HG03575 (cell line): ENCODE measurements at regions not wholly inside any gene's neighbourhood (a gene's known extent, or its start where the extent isn't known, plus 50 kb on each side); places are given as distances from the start of the nearest gene placed in this dataset.
"Not testable (repeated sequence)": the region's sequence is repeated elsewhere in the genome, so short reads cannot be mapped to it uniquely, and the experiment has no call there.

ENCODE experiments used
- ATAC-seq: cut with Tn5 transposase; IDR thresholded peaks from one replicate; pipeline ENCODE4 v1.9.1; 2021; ENCODE audit not compliant: unreplicated experiment, insufficient number of reproducible peaks, low FRiP score; ENCODE audit errors: extremely low read depth

- ATAC-seq: no peak
These were observed 717.8 kb upstream of the HS3ST5 start for GRCh38 chr6:115060581-115060980.

GRCh38 chr6:115058414-115059211, 715.8 kb upstream of the HS3ST5 start:
- ATAC-seq: peak; percentile 51

GRCh38 chr6:115055579-115055978, 712.8 kb upstream of the HS3ST5 start:
- ATAC-seq: no peak

- ATAC-seq: not testable (repeated sequence)
These were observed 711.4 kb upstream of the HS3ST5 start for GRCh38 chr6:115054242-115054641.

- ATAC-seq: no peak
These were observed 710.5 kb upstream of the HS3ST5 start for GRCh38 chr6:115053169-115053860.

GRCh38 chr6:115016593-115016992, 673.8 kb upstream of the HS3ST5 start:
- no peak for ATAC-seq

- no peak for ATAC-seq
These were observed 662.2 kb upstream of the HS3ST5 start for GRCh38 chr6:115004982-115005381.

- no peak for ATAC-seq
These were observed 661.4 kb upstream of the HS3ST5 start for GRCh38 chr6:115004204-115004603.

- ATAC-seq: no peak
These were observed 659.0 kb upstream of the HS3ST5 start for GRCh38 chr6:115001731-115002350.

GRCh38 chr6:115000736-115001135, 657.9 kb upstream of the HS3ST5 start:
- ATAC-seq: no peak

GRCh38 chr6:114998492-114998891, 655.7 kb upstream of the HS3ST5 start:
- ATAC-seq: no peak

- no peak for ATAC-seq
These were observed 655.0 kb upstream of the HS3ST5 start for GRCh38 chr6:114997813-114998292.

GRCh38 chr6:114995526-114995925, 652.7 kb upstream of the HS3ST5 start:
- no peak for ATAC-seq

GRCh38 chr6:114989279-114989964, 646.6 kb upstream of the HS3ST5 start:
- peak; percentile 92 for ATAC-seq

- no peak for ATAC-seq
These were observed 644.5 kb upstream of the HS3ST5 start for GRCh38 chr6:114987281-114987680.

GRCh38 chr6:114955363-114955762, 612.5 kb upstream of the HS3ST5 start:
- peak; percentile 70 for ATAC-seq

- ATAC-seq: no peak
These were observed 609.4 kb upstream of the HS3ST5 start for GRCh38 chr6:114952229-114952628.

- no peak for ATAC-seq
These were observed 602.6 kb upstream of the HS3ST5 start for GRCh38 chr6:114945392-114945791.

GRCh38 chr6:114941078-114941477, 598.3 kb upstream of the HS3ST5 start:
- ATAC-seq: no peak
